SU-DHL-6 (cell line): ENCODE measurements at regions not wholly inside any gene's neighbourhood (a gene's known extent, or its start where the extent isn't known, plus 50 kb on each side); places are given as distances from the start of the nearest gene placed in this dataset.

Experiments used
- EZH2phosphoT487 ChIP-seq: fragments of 200-600 bp; sonication (generic), shearing (Covaris generic); conservative IDR thresholded peaks from 2 replicates; pipeline ENCODE4 v1.6.1; 2018; ENCODE audit warnings: mild to moderate bottlenecking, antibody characterized with exemption, low read length, moderate library complexity, mixed read lengths
- TF ChIP-seq, protein P1 (sequence below): fragments of 200-600 bp; sonication (generic); IDR thresholded peaks from one replicate; pipeline ENCODE4 v1.5.1; 2017; ENCODE audit warnings: antibody characterized with exemption, mild to moderate bottlenecking, low read length, moderate library complexity; ENCODE audit not compliant: insufficient read depth, poor library complexity, severe bottlenecking

DNA sequence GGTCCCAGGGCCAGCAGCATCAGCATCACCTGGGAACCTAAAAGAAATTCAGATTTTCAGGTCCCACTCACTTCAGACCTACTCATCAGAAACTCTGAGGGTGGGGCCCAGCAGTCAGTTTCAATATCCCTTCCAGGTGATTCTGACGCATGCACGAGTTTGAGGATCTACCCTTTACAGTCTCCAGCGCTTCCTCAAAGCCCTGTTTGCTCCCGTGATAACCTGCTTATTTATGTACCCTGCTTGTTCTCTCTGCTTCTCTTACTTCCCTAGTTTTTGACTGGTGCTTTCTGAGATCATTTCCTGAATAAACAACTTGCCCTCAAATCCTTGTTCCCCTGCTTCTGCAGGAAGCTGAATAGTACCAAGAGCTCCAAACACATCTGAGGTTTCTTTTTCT, 245.3 kb downstream of the ZNF621 start:
- TF ChIP-seq, protein P1, sequence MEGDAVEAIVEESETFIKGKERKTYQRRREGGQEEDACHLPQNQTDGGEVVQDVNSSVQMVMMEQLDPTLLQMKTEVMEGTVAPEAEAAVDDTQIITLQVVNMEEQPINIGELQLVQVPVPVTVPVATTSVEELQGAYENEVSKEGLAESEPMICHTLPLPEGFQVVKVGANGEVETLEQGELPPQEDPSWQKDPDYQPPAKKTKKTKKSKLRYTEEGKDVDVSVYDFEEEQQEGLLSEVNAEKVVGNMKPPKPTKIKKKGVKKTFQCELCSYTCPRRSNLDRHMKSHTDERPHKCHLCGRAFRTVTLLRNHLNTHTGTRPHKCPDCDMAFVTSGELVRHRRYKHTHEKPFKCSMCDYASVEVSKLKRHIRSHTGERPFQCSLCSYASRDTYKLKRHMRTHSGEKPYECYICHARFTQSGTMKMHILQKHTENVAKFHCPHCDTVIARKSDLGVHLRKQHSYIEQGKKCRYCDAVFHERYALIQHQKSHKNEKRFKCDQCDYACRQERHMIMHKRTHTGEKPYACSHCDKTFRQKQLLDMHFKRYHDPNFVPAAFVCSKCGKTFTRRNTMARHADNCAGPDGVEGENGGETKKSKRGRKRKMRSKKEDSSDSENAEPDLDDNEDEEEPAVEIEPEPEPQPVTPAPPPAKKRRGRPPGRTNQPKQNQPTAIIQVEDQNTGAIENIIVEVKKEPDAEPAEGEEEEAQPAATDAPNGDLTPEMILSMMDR, result no peak
- TF ChIP-seq EZH2phosphoT487, result no peak
